ENCODE measurements at regions not wholly inside any gene's neighbourhood (a gene's known extent, or its start where the extent isn't known, plus 50 kb on each side); places are given as distances from the start of the nearest gene placed in this dataset.

GRCh38 chr6:40726853-40727252, 139.7 kb upstream of the LRFN2 start:
- no peaks in the 10 kb centered on the region for H3K4me1 ChIP-seq
- intact Hi-C loops (cut with DNase I; ENCODE audit: low total_unique reads): no loop called here
- H3K27ac ChIP-seq: no peak overlapping the region
- no peak overlapping the region for H3K4me3 ChIP-seq
- H3K9me3 ChIP-seq: no peaks in the 10 kb centered on the region
- TF ChIP-seq CTCF (IDR thresholded peaks at IDR 0.05) (no peak), POLR2AphosphoS5 (IDR thresholded peaks at IDR 0.05) (no peak), POLR2A (IDR thresholded peaks at IDR 0.05) (no peak)
- no peaks in the 10 kb centered on the region for H3K36me3 ChIP-seq
- H3K27me3 ChIP-seq: no peaks in the 10 kb centered on the region
- DNase-seq (ENCODE audit: low spot score in 2 of 2): no peak

GRCh38 chr6:40725390-40725789, 138.2 kb upstream of the LRFN2 start:
- TF ChIP-seq POLR2A (IDR thresholded peaks at IDR 0.05) (no peak), CTCF (IDR thresholded peaks at IDR 0.05) (no peak), POLR2AphosphoS5 (IDR thresholded peaks at IDR 0.05) (no peak)
- Histone ChIP-seq H3K27ac (no peak overlapping the region), H3K4me1 (no peaks in the 10 kb centered on the region), H3K36me3 (no peaks in the 10 kb centered on the region), H3K9me3 (no peaks in the 10 kb centered on the region), H3K27me3 (no peaks in the 10 kb centered on the region), H3K4me3 (no peak overlapping the region)
- DNase-seq (ENCODE audit: low spot score in 2 of 2): no peak
- intact Hi-C loops (cut with DNase I; ENCODE audit: low total_unique reads): no loop called here

GRCh38 chr6:40724886-40725285, 137.7 kb upstream of the LRFN2 start:
- intact Hi-C loops (cut with DNase I; ENCODE audit: low total_unique reads): no loop called here
- H3K36me3 ChIP-seq: no peaks in the 10 kb centered on the region
- DNase-seq (ENCODE audit: low spot score in 2 of 2): no peak
- TF ChIP-seq CTCF (IDR thresholded peaks at IDR 0.05) (no peak), POLR2AphosphoS5 (IDR thresholded peaks at IDR 0.05) (no peak), POLR2A (IDR thresholded peaks at IDR 0.05) (no peak)
- H3K27me3 ChIP-seq: no peaks in the 10 kb centered on the region
- no peak overlapping the region for H3K27ac ChIP-seq
- H3K9me3 ChIP-seq: no peaks in the 10 kb centered on the region
- H3K4me3 ChIP-seq: no peak overlapping the region
- H3K4me1 ChIP-seq: no peaks in the 10 kb centered on the region

- intact Hi-C loops (cut with DNase I; ENCODE audit: low total_unique reads): no loop called here
- Histone ChIP-seq H3K27ac (no peak overlapping the region), H3K4me1 (no peaks in the 10 kb centered on the region), H3K4me3 (no peak overlapping the region), H3K36me3 (no peaks in the 10 kb centered on the region), H3K27me3 (no peaks in the 10 kb centered on the region), H3K9me3 (no peaks in the 10 kb centered on the region)
- no peak for DNase-seq (ENCODE audit: low spot score in 2 of 2)
- TF ChIP-seq POLR2A (IDR thresholded peaks at IDR 0.05): no peak
These were observed 136.8 kb upstream of the LRFN2 start for GRCh38 chr6:40723967-40724366.

GRCh38 chr6:40722553-40723258, 135.5 kb upstream of the LRFN2 start:
- TF ChIP-seq POLR2A (IDR thresholded peaks at IDR 0.05): no peak
- no peak for TF ChIP-seq CTCF (IDR thresholded peaks at IDR 0.05)
- no peak for TF ChIP-seq POLR2AphosphoS5 (IDR thresholded peaks at IDR 0.05)
- Histone ChIP-seq H3K4me3 (no peak overlapping the region), H3K27ac (no peak overlapping the region), H3K27me3 (no peaks in the 10 kb centered on the region), H3K4me1 (no peaks in the 10 kb centered on the region), H3K9me3 (no peaks in the 10 kb centered on the region), H3K36me3 (no peaks in the 10 kb centered on the region)
- DNase-seq (ENCODE audit: low spot score in 2 of 2): no peak
- intact Hi-C loops (cut with DNase I; ENCODE audit: low total_unique reads): no loop called here
